Lung (tissue), 11 donors: ENCODE measurements at regions not wholly inside any gene's neighbourhood (a gene's known extent, or its start where the extent isn't known, plus 50 kb on each side); places are given as distances from the start of the nearest gene placed in this dataset.

Experiments
- ATAC-seq: fragments of 200-7000 bp; cut with Tn5 transposase; one replicate; pipeline ENCODE4 v1.9.1; 2020; ENCODE audit warnings: moderate number of reproducible peaks; ENCODE audit not compliant: insufficient read depth, low FRiP score
- DNase-seq, 3 donors: peaks; one replicate each; pipeline ENCODE4 v3.0.0-alpha.2; 2013 to 2017
- H3K27ac ChIP-seq, 2 donors: one replicate each; pipeline ENCODE4 v1.5.1; 2013; ENCODE audit warnings: mild to moderate bottlenecking in 2 of 2, moderate library complexity in 2 of 2, control low read depth in 1 of 2, inconsistent platforms in 1 of 2, low read depth in 1 of 2, low read length in 1 of 2
- H3K27me3 ChIP-seq, 3 donors: one replicate each; pipeline ENCODE4 v1.5.1; 2013; ENCODE audit warnings: low read length in 2 of 3; ENCODE audit not compliant: control insufficient read depth in 3 of 3, insufficient read depth in 3 of 3
- H3K36me3 ChIP-seq, 4 donors: one replicate each; pipeline ENCODE4 v1.5.1; 2013; ENCODE audit warnings: low read length in 4 of 4, mild to moderate bottlenecking in 1 of 4, moderate library complexity in 1 of 4; ENCODE audit not compliant: control insufficient read depth in 4 of 4, insufficient read depth in 4 of 4
- H3K4me1 ChIP-seq, 5 donors: one replicate each; pipeline ENCODE4 v1.5.1; 2013; ENCODE audit warnings: low read length in 5 of 5, mild to moderate bottlenecking in 2 of 5, moderate library complexity in 1 of 5; ENCODE audit not compliant: control insufficient read depth in 5 of 5, insufficient read depth in 5 of 5
- H3K4me3 ChIP-seq: one replicate; pipeline ENCODE4 v1.5.1; 2013; ENCODE audit warnings: mild to moderate bottlenecking, control low read depth, moderate library complexity
- H3K9ac ChIP-seq, 2 donors: one replicate each; pipeline ENCODE4 v1.5.1; 2013; ENCODE audit warnings: low read length in 2 of 2, control low read depth in 1 of 2; ENCODE audit not compliant: insufficient read depth in 1 of 2
- H3K9me3 ChIP-seq, 4 donors: one replicate each; pipeline ENCODE4 v1.5.1; 2013; ENCODE audit warnings: low read length in 3 of 4, mild to moderate bottlenecking in 1 of 4, moderate library complexity in 1 of 4; ENCODE audit not compliant: control insufficient read depth in 4 of 4, insufficient read depth in 3 of 4
- WGBS, 2 donors: extraction: QIAGEN DNeasy Blood & Tissue Kit; methylation state at CpG; one replicate each; pipeline ENCODE4 v1.1.7; 2013; 5-methylcytosine and 5-hydroxymethylcytosine counted together
- TF ChIP-seq, protein P1 (sequence below): IDR thresholded peaks from 2 replicates; pipeline ENCODE4 v1.5.1; 2012; ENCODE audit warnings: mild to moderate bottlenecking; ENCODE audit errors: control extremely low read depth, extremely low read depth
- donor health status: control.
- donor health status: control.
- donor health status: Bipolar disorder and iron deficiency.
- donor health status: healthy.
- donor health status: DM: yes; HTN: yes; CAD: no.

DNA sequence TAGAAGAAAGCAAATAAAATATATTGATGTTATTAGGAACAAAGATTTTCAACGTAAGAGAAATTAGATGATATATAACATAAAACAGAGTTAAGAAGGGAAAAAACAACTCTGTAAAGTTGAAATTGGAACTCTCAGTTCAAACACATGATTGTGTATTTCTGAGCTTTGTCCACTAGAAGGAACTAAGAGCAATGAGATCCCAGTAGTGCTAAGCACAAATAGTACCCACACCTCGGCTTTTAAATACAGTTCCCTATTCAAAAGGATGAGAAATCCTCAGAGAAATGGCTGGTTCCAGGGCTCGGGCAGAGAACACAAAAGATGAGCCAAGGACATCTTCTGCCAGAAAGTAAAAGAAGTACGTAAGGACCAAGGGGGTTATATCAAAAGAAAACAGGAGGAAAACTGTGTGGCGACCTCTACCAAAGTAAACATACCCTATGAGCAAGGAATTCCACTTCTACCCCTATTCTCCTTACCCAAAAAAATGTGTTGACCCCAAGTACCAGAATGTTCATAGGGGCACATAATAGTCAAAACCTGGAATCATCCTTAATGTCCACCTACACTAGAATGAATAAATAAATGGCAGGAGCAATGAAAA is 96.6 kb downstream of the SPTSSA start:
- TF ChIP-seq, protein P1, sequence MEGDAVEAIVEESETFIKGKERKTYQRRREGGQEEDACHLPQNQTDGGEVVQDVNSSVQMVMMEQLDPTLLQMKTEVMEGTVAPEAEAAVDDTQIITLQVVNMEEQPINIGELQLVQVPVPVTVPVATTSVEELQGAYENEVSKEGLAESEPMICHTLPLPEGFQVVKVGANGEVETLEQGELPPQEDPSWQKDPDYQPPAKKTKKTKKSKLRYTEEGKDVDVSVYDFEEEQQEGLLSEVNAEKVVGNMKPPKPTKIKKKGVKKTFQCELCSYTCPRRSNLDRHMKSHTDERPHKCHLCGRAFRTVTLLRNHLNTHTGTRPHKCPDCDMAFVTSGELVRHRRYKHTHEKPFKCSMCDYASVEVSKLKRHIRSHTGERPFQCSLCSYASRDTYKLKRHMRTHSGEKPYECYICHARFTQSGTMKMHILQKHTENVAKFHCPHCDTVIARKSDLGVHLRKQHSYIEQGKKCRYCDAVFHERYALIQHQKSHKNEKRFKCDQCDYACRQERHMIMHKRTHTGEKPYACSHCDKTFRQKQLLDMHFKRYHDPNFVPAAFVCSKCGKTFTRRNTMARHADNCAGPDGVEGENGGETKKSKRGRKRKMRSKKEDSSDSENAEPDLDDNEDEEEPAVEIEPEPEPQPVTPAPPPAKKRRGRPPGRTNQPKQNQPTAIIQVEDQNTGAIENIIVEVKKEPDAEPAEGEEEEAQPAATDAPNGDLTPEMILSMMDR, result no peak
- no peak overlapping the region for H3K4me3 ChIP-seq
- 41 to 56% methylated on average over 5 of the region's 5 CpGs for WGBS, 2 donors
- H3K9ac ChIP-seq, result no peak overlapping the region
- ATAC-seq (no peak), DNase-seq (peak in 2 of 3 donors; percentile 31 to 46)
- no peak overlapping the region for H3K27ac ChIP-seq
- H3K4me1 ChIP-seq, result peaks cover 0 to 8% (median 0%) of the 10 kb centered on the region in 5 donors
- no peaks in the 10 kb centered on the region for H3K9me3 ChIP-seq
- H3K27me3 ChIP-seq, result no peaks in the 10 kb centered on the region
- no peaks in the 10 kb centered on the region for H3K36me3 ChIP-seq

DNA sequence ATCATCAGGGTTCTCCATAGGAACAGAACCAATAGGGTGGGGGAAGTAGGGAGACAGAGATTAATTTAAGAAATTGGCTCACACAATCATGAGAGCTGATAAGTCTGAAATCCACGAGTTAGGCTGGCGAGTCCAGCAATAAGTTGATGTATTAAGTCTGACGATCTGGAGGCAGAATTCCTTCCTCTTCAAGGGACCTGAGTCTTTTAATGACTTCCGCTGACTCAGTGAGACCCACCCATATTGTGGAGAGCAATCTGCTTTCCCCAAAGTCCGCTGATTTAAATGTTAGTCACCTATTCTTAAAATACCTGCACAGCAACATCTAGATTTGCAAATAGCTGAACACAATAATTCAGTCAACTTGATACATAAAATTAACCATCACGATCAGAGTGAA is 97.8 kb downstream of the SPTSSA start:
- WGBS, 2 donors, result 70 to 76% methylated on average over 6 of the region's 6 CpGs
- H3K4me3 ChIP-seq, result no peak overlapping the region
- H3K27ac ChIP-seq, result peak overlapping the region in 1 of 2 donors; percentile 32
- H3K27me3 ChIP-seq, result no peaks in the 10 kb centered on the region
- H3K36me3 ChIP-seq, result no peaks in the 10 kb centered on the region
- no peaks in the 10 kb centered on the region for H3K9me3 ChIP-seq
- H3K4me1 ChIP-seq, result peaks cover 0 to 8% (median 0%) of the 10 kb centered on the region in 5 donors
- TF ChIP-seq, protein P1, result no peak
- H3K9ac ChIP-seq, result no peak overlapping the region
- no peak for ATAC-seq
- no peak for DNase-seq

DNA sequence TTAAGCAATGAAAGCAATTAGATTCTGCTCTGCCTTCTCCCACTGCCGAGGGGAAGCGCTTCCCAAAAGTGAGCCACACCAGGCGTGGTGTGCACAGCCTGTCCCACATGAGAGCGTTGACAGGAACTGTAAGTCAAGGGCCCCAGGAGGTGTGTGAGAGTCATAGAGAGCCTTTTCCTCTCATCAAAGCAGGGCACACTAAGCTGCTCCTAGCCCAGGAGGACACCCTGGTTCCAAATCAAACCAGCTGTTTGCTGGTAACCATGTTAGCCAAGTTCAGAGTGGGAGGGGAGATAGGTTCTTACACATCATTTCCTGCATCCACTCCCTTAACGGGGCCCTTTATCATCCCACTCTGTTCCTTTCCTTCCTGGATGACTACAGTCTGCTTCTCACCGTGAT is 98.3 kb downstream of the SPTSSA start:
- peak overlapping the region in 1 of 2 donors; percentile 32 for H3K27ac ChIP-seq
- no peak overlapping the region for H3K9ac ChIP-seq
- H3K4me3 ChIP-seq, result no peak overlapping the region
- WGBS, 2 donors, result 20 to 41% methylated on average over 6 of the region's 6 CpGs
- H3K9me3 ChIP-seq, result no peaks in the 10 kb centered on the region
- H3K4me1 ChIP-seq, result peaks cover 0 to 4% (median 0%) of the 10 kb centered on the region in 5 donors
- TF ChIP-seq, protein P1, result no peak
- DNase-seq (no peak), ATAC-seq (peak; percentile 39)
- H3K27me3 ChIP-seq, result no peaks in the 10 kb centered on the region
- H3K36me3 ChIP-seq, result no peaks in the 10 kb centered on the region
